H1 (cell line): ENCODE measurements at regions not wholly inside any gene's neighbourhood (a gene's known extent, or its start where the extent isn't known, plus 50 kb on each side); places are given as distances from the start of the nearest gene placed in this dataset.

Source experiments
- CTCF ChIA-PET: fragments of 300-600 bp; sonication (Branson Sonifier 250); formaldehyde crosslinking; loops from one replicate; lab custom pipeline; 2021; ENCODE audit not compliant: partially characterized antibody; lab: Charles Lee
- POLR2A ChIA-PET: fragments of 300-600 bp; sonication (Branson Sonifier 250); formaldehyde crosslinking; loops from one replicate; lab custom pipeline; 2021; ENCODE audit warnings: inconsistent platforms; ENCODE audit not compliant: partially characterized antibody; lab: Charles Lee
- DNase-seq, 2 experiments: peaks; one replicate each; pipeline versions ENCODE4 v3.0.0 to v3.0.0-alpha.2; 2010 to 2022; ENCODE audit warnings: low spot score in 2 of 2, low read depth in 1 of 2, mixed read lengths in 1 of 2
- FAIRE-seq: peaks from 2 replicates; lab custom pipeline; 2011; peaks lifted over from hg19 to GRCh38; lab: Jason Lieb, UNC
- H2AFZ ChIP-seq: 2 replicates; pipeline ENCODE4 v1.8.1; 2012; ENCODE audit warnings: low read length, inconsistent platforms
- H2AK5ac ChIP-seq: 2 replicates; pipeline ENCODE4 v1.6.1; 2013; ENCODE audit warnings: low read depth, low read length
- H2BK120ac ChIP-seq: replicated peaks from 2 replicates; pipeline ENCODE3; 2013; ENCODE audit warnings: low read depth, low read length, inconsistent platforms
- H2BK12ac ChIP-seq: 2 replicates; pipeline ENCODE4 v1.6.1; 2013; ENCODE audit warnings: low read depth, low read length
- H2BK15ac ChIP-seq: 2 replicates; pipeline ENCODE4 v1.6.1; 2013; ENCODE audit warnings: low read length
- H2BK20ac ChIP-seq: 2 replicates; pipeline ENCODE4 v1.6.1; 2013; ENCODE audit warnings: low read length
- H2BK5ac ChIP-seq: 2 replicates; pipeline ENCODE4 v1.6.1; 2013; ENCODE audit warnings: low read depth, low read length
- H3K14ac ChIP-seq: 2 replicates; pipeline ENCODE4 v1.6.1; 2013; ENCODE audit warnings: inconsistent platforms; ENCODE audit not compliant: insufficient read length
- H3K18ac ChIP-seq: 2 replicates; pipeline ENCODE4 v1.6.1; 2013; ENCODE audit warnings: low read length; ENCODE audit errors: extremely low read depth
- H3K23ac ChIP-seq: 2 replicates; pipeline ENCODE4 v1.6.1; 2013; ENCODE audit warnings: inconsistent platforms; ENCODE audit not compliant: insufficient read length
- H3K23me2 ChIP-seq: 2 replicates; pipeline ENCODE4 v1.6.1; 2013; ENCODE audit warnings: low read depth, low read length
- H3K27ac ChIP-seq: 2 replicates; pipeline ENCODE4 v1.6.1; 2011; ENCODE audit warnings: low read depth, low read length, inconsistent platforms
- H3K27me3 ChIP-seq, 4 experiments: replicated peaks in 1 of 4; 1 replicate in 1 of 4; 2 replicates in 3 of 4; pipeline versions ENCODE4 v1.6.1 to v1.8.1; 2011 to 2013; ENCODE audit warnings: low read length in 3 of 4, mild to moderate bottlenecking in 3 of 4, inconsistent platforms in 2 of 4, mixed read lengths in 2 of 4, moderate library complexity in 1 of 4; ENCODE audit not compliant: control insufficient read depth in 3 of 4, insufficient read depth in 3 of 4; ENCODE audit errors: extremely low read depth in 1 of 4
- H3K36me3 ChIP-seq, 4 experiments: 2 replicates each; pipeline versions ENCODE4 v1.6.1 to v1.8.1; 2011 to 2013; ENCODE audit warnings: mild to moderate bottlenecking in 4 of 4, low read length in 3 of 4, moderate library complexity in 2 of 4, control low read depth in 1 of 4, inconsistent platforms in 1 of 4; ENCODE audit not compliant: insufficient read depth in 4 of 4, control insufficient read depth in 2 of 4
- H3K4ac ChIP-seq: replicated peaks from 2 replicates; pipeline ENCODE3; 2013; ENCODE audit warnings: low read length, low read depth, mixed read lengths, inconsistent platforms; ENCODE audit not compliant: insufficient read length
- H3K4me1 ChIP-seq, 4 experiments: replicated peaks in 1 of 4; 1 replicate in 1 of 4; 2 replicates in 3 of 4; pipeline versions ENCODE4 v1.6.1 to v1.8.1; 2011 to 2013; ENCODE audit warnings: low read length in 3 of 4, inconsistent platforms in 2 of 4, mixed read lengths in 1 of 4; ENCODE audit not compliant: insufficient read depth in 4 of 4, control insufficient read depth in 3 of 4
- H3K4me2 ChIP-seq, 2 experiments: 2 replicates each; pipeline versions ENCODE4 v1.6.1 to v1.8.1; 2011 to 2013; ENCODE audit warnings: low read depth in 2 of 2, low read length in 2 of 2, control low read depth in 1 of 2, inconsistent platforms in 1 of 2, mild to moderate bottlenecking in 1 of 2; ENCODE audit not compliant: insufficient read depth in 1 of 2
- H3K4me3 ChIP-seq, 4 experiments: fragments of 200-600, 300-600 bp in 1 of 4; sonication (generic), shearing (Covaris generic), sonication (Bioruptor Twin) in 1 of 4; 2 replicates each; pipeline versions ENCODE4 v1.5.1 to v1.8.1; 2011 to 2016; ENCODE audit warnings: low read length in 4 of 4, low read depth in 3 of 4, control low read depth in 2 of 4, inconsistent platforms in 2 of 4, mild to moderate bottlenecking in 2 of 4, mixed read lengths in 1 of 4, moderate library complexity in 1 of 4; ENCODE audit not compliant: insufficient read depth in 2 of 4; ENCODE audit errors: extremely low read depth in 1 of 4
- H3K56ac ChIP-seq: replicated peaks from 2 replicates; pipeline ENCODE3; 2013; ENCODE audit warnings: low read depth, mild to moderate bottlenecking, mixed read lengths, low read length, inconsistent platforms; ENCODE audit not compliant: insufficient read length
- H3K79me1 ChIP-seq: 2 replicates; pipeline ENCODE4 v1.6.1; 2013; ENCODE audit warnings: low read depth, low read length, control low read depth
- H3K79me2 ChIP-seq, 2 experiments: 2 replicates each; pipeline versions ENCODE4 v1.6.1 to v1.8.1; 2012 to 2013; ENCODE audit warnings: low read length in 2 of 2, mild to moderate bottlenecking in 2 of 2, inconsistent platforms in 1 of 2; ENCODE audit not compliant: insufficient read depth in 2 of 2, control insufficient read depth in 1 of 2
- H3K9ac ChIP-seq, 4 experiments: replicated peaks in 1 of 4; 1 replicate in 1 of 4; 2 replicates in 3 of 4; pipeline versions ENCODE4 v1.6.1 to v1.8.1; 2011 to 2013; ENCODE audit warnings: low read depth in 3 of 4, low read length in 3 of 4, control low read depth in 2 of 4, mild to moderate bottlenecking in 2 of 4, moderate library complexity in 2 of 4, inconsistent platforms in 1 of 4; ENCODE audit errors: extremely low read depth in 1 of 4
- H3K9me3 ChIP-seq, 2 experiments: 2 replicates each; pipeline versions ENCODE4 v1.6.1 to v1.8.1; 2012 to 2013; ENCODE audit warnings: mild to moderate bottlenecking in 2 of 2, moderate library complexity in 2 of 2, control low read depth in 1 of 2, inconsistent platforms in 1 of 2, low read depth in 1 of 2, low read length in 1 of 2, mixed read lengths in 1 of 2; ENCODE audit not compliant: insufficient read depth in 2 of 2
- H4K20me1 ChIP-seq, 2 experiments: replicated peaks in 1 of 2; 2 replicates each; pipeline versions ENCODE3 to v1.8.1; 2011 to 2013; ENCODE audit warnings: inconsistent platforms in 2 of 2, low read length in 2 of 2, mild to moderate bottlenecking in 1 of 2; ENCODE audit not compliant: insufficient read depth in 2 of 2, control insufficient read depth in 1 of 2
- H4K5ac ChIP-seq: 2 replicates; pipeline ENCODE4 v1.6.1; 2013; ENCODE audit warnings: low read length, low read depth, mixed read lengths, inconsistent platforms; ENCODE audit not compliant: insufficient read length
- H4K8ac ChIP-seq: 2 replicates; pipeline ENCODE4 v1.8.0; 2013; ENCODE audit warnings: mild to moderate bottlenecking, moderate library complexity, low read length, inconsistent platforms; ENCODE audit not compliant: insufficient read depth; ENCODE audit errors: extremely low read depth
- H4K91ac ChIP-seq: replicated peaks from 2 replicates; pipeline ENCODE3; 2013; ENCODE audit warnings: low read length, mixed read lengths, inconsistent platforms; ENCODE audit not compliant: insufficient read length
- CTBP2 ChIP-seq: IDR thresholded peaks from 2 replicates; pipeline ENCODE4 v1.7.0; 2011; ENCODE audit warnings: borderline replicate concordance, mild to moderate bottlenecking, moderate library complexity, mixed read lengths, low read length; ENCODE audit not compliant: insufficient read depth, insufficient read length
- FOSL1 ChIP-seq: IDR thresholded peaks from 2 replicates; pipeline ENCODE4 v1.6.1; 2011; ENCODE audit warnings: mild to moderate bottlenecking, low read depth, low read length, moderate library complexity; ENCODE audit not compliant: insufficient read depth
- KDM4A ChIP-seq: IDR thresholded peaks from one replicate; pipeline ENCODE4 v1.7.1; 2012; ENCODE audit warnings: low read depth, mild to moderate bottlenecking, moderate library complexity, low read length, inconsistent platforms; ENCODE audit not compliant: severe bottlenecking
- KDM5A ChIP-seq: fragments of 200-600 bp; IDR thresholded peaks from 2 replicates; pipeline ENCODE4 v1.7.1; 2012; ENCODE audit warnings: mild to moderate bottlenecking, low read length, inconsistent platforms, mixed read lengths
- PHF8 ChIP-seq: fragments of 200-600 bp; sonication (generic); conservative IDR thresholded peaks from 2 replicates; pipeline ENCODE4 v1.7.1; 2012; ENCODE audit warnings: low read depth, mild to moderate bottlenecking, inconsistent platforms, low read length, moderate library complexity
- RBBP5 ChIP-seq: IDR thresholded peaks from 2 replicates; pipeline ENCODE4 v1.7.1; 2012; ENCODE audit warnings: low read depth, mild to moderate bottlenecking, inconsistent platforms, low read length, moderate library complexity, borderline replicate concordance
- RNF2 ChIP-seq: fragments of 200-900, 300-1000 bp; sonication (generic); IDR thresholded peaks from 2 replicates; pipeline ENCODE4 v1.7.1; 2016; ENCODE audit warnings: borderline replicate concordance, low read depth, mild to moderate bottlenecking, antibody characterized with exemption, low read length; ENCODE audit not compliant: poor library complexity, severe bottlenecking; ENCODE audit errors: missing control alignments
- SP4 ChIP-seq: IDR thresholded peaks from 2 replicates; pipeline ENCODE4 v1.6.1; 2012; ENCODE audit warnings: low read length, inconsistent platforms
- SRF ChIP-seq: IDR thresholded peaks from 2 replicates; pipeline ENCODE4 v1.6.1; 2011; ENCODE audit warnings: mild to moderate bottlenecking, low read depth, low read length, moderate library complexity
- WGBS, 2 experiments: shearing (Covaris generic) in 1 of 2; methylation state at CpG; one replicate each; pipeline versions ENCODE4 v1.1.6 to v1.1.7; 2013 to 2015; ENCODE audit warnings: low lambda C conversion rate in 2 of 2, mixed read lengths in 2 of 2, inconsistent platforms in 1 of 2, low coverage in 1 of 2, missing lambda C conversion rate in 1 of 2; ENCODE audit not compliant: insufficient replicate concordance in 2 of 2, insufficient coverage in 1 of 2, insufficient read length in 1 of 2; ENCODE audit errors: extremely low coverage in 1 of 2, missing lambda C conversion rate in 1 of 2; 5-methylcytosine and 5-hydroxymethylcytosine counted together
- TF ChIP-seq, protein P1 (sequence below): IDR thresholded peaks from 2 replicates; pipeline ENCODE4 v1.6.1; 2012; ENCODE audit warnings: inconsistent platforms

GRCh38 chr4:183394166-183394951, 50.1 kb upstream of the CDKN2AIP start:
- Histone ChIP-seq H3K23ac (no peak overlapping the region), H3K4me2 (no peak overlapping the region), H3K27me3 (peaks cover 0 to 9% (median 2%) of the 10 kb centered on the region in 4 experiments; a peak in 5 of 7 replicates), H4K8ac (no peak overlapping the region; the same call in 1 of the 2 replicates), H3K14ac (no peak overlapping the region), H3K18ac (no peak overlapping the region), H2AK5ac (no peak overlapping the region), H3K36me3 (no peaks in the 10 kb centered on the region), H3K4me3 (no peak overlapping the region), H4K5ac (no peak overlapping the region), H3K9me3 (no peaks in the 10 kb centered on the region), H2BK5ac (no peak overlapping the region), H3K9ac (no peak overlapping the region), H3K27ac (no peak overlapping the region), H2BK20ac (no peak overlapping the region), H2AFZ (peak overlapping the region; percentile 10; the same call in 1 of the 2 replicates), H3K56ac (no peak overlapping the region), H4K91ac (no peak overlapping the region), H2BK120ac (no peak overlapping the region), H3K23me2 (peaks cover 7% of the 10 kb centered on the region; the same call in 1 of the 2 replicates), H3K79me2 (no peaks in the 10 kb centered on the region), H2BK15ac (no peak overlapping the region), H3K79me1 (no peaks in the 10 kb centered on the region), H3K4me1 (peaks cover 0 to 5% (median 3%) of the 10 kb centered on the region in 4 experiments; a peak in 4 of 7 replicates), H3K4ac (no peak overlapping the region), H2BK12ac (no peak overlapping the region), H4K20me1 (no peaks in the 10 kb centered on the region)
- CTCF ChIA-PET: interaction anchor here (0.6 to 2.4 kb wide), 3 partner anchors 12 to 456 kb away, joined by 3 to 6 read pairs (median 3); no protein-coding TSS in a partner anchor
- 89% methylated on average over 19 of the region's 19 CpGs; no CpG with 5 or more reads in 1 of the 2 experiments for WGBS, 2 experiments
- DNase-seq: no peak
- no peak for FAIRE-seq
- TF ChIP-seq RBBP5: no peak
- TF ChIP-seq CTBP2: no peak
- no peak for TF ChIP-seq KDM4A
- TF ChIP-seq PHF8: no peak
- TF ChIP-seq SRF: no peak
- TF ChIP-seq, protein P1, sequence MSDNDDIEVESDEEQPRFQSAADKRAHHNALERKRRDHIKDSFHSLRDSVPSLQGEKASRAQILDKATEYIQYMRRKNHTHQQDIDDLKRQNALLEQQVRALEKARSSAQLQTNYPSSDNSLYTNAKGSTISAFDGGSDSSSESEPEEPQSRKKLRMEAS: no peak
- TF ChIP-seq FOSL1: no peak
- TF ChIP-seq KDM5A: no peak
- TF ChIP-seq RNF2: no peak
- TF ChIP-seq SP4: no peak
- POLR2A ChIA-PET: no interaction called here
